A549 (cell line): ENCODE measurements at regions not wholly inside any gene's neighbourhood (a gene's known extent, or its start where the extent isn't known, plus 50 kb on each side); places are given as distances from the start of the nearest gene placed in this dataset.
"Not testable (repeated sequence)": the region's sequence is repeated elsewhere in the genome, so short reads cannot be mapped to it uniquely, and the experiment has no call there.

Experiments used
- ATAC-seq, 2 experiments: fragments of 200-7000 bp in 1 of 2; fragments of >200 bp in 1 of 2; cut with Nextera tagmentation in 1 of 2; cut with Tn5 transposase in 1 of 2; 3 replicates each; pipeline versions ENCODE4 v1.8.0 to v1.9.1; 2018 to 2020; ENCODE audit warnings: mild to moderate bottlenecking in 1 of 2, moderate library complexity in 1 of 2
- CTCF ChIA-PET: fragments of 300-600 bp; sonication (Branson Sonifier 250); formaldehyde crosslinking; extraction: SDS; loops from one replicate; lab custom pipeline; 2021; ENCODE audit warnings: antibody characterized with exemption, inconsistent platforms; lab: Yijun Ruan, JAX
- POLR2A ChIA-PET: fragments of 350-600 bp; formaldehyde crosslinking; extraction: SDS; loops from one replicate; lab custom pipeline; 2021; ENCODE audit warnings: antibody characterized with exemption, inconsistent platforms; lab: Yijun Ruan, JAX
- DNase-seq, 2 experiments: peaks; one replicate each; pipeline versions ENCODE4 v3.0.0 to v3.0.0-alpha.2; 2011 to 2016; ENCODE audit warnings: low read depth in 1 of 2, low spot score in 1 of 2
- FAIRE-seq: peaks from 2 replicates; lab custom pipeline; 2011; peaks lifted over from hg19 to GRCh38; lab: Jason Lieb, UNC
- H3K27ac ChIP-seq, 2 experiments: fragments of >200 bp; sonication (Bioruptor Twin); formaldehyde crosslinking; 3 replicates each; pipeline ENCODE4 v1.5.1; 2016 to 2017
- H3K4me1 ChIP-seq: fragments of >200 bp; sonication (Bioruptor Twin); formaldehyde crosslinking; 3 replicates; pipeline ENCODE4 v1.6.1; 2016
- H3K4me2 ChIP-seq: fragments of >200 bp; sonication (Bioruptor Twin); formaldehyde crosslinking; 3 replicates; pipeline ENCODE4 v1.6.1; 2016
- H3K4me3 ChIP-seq: fragments of >200 bp; sonication (Bioruptor Twin); formaldehyde crosslinking; 3 replicates; pipeline ENCODE4 v1.5.1; 2016
- H3K9me3 ChIP-seq: fragments of >200 bp; sonication (Bioruptor Twin); formaldehyde crosslinking; 3 replicates; pipeline ENCODE4 v1.6.1; 2016
- BHLHE40 ChIP-seq: IDR thresholded peaks from 2 replicates; pipeline ENCODE4 v1.6.1; 2012; ENCODE audit warnings: low read depth, low read length, inconsistent platforms
- CBX2 ChIP-seq: fragments of 200-600 bp; sonication (generic); IDR thresholded peaks from 2 replicates; pipeline ENCODE4 v1.6.1; 2016; ENCODE audit warnings: low read depth, mild to moderate bottlenecking, borderline replicate concordance
- CEBPB ChIP-seq, 2 experiments: fragments of >200 bp in 1 of 2; sonication (Bioruptor Twin) in 1 of 2; formaldehyde crosslinking in 1 of 2; IDR thresholded peaks; 2 replicates each; pipeline ENCODE4 v1.6.1; 2012 to 2016
- CHD4 ChIP-seq: fragments of 200-600 bp; sonication (generic); IDR thresholded peaks from 2 replicates; pipeline ENCODE4 v1.6.1; 2016; ENCODE audit warnings: antibody characterized with exemption, mild to moderate bottlenecking, borderline replicate concordance
- EHF ChIP-seq: fragments of 250-450 bp; sonication (Bioruptor Pico); IDR thresholded peaks from 2 replicates; pipeline ENCODE4 v1.5.0; 2020; ENCODE audit warnings: mild to moderate bottlenecking
- EP300 ChIP-seq, 2 experiments: fragments of >200 bp; sonication (Bioruptor Twin); formaldehyde crosslinking; IDR thresholded peaks; 2 replicates in 1 of 2; 3 replicates in 1 of 2; pipeline ENCODE4 v1.6.1; 2016 to 2017
- FOSB ChIP-seq: fragments of 250-450 bp; sonication (Bioruptor Pico); IDR thresholded peaks from 2 replicates; pipeline ENCODE4 v1.5.0; 2020; ENCODE audit warnings: mild to moderate bottlenecking, moderate library complexity
- FOXS1 ChIP-seq: fragments of 250-450 bp; sonication (Bioruptor Pico); IDR thresholded peaks from 2 replicates; pipeline ENCODE4 v1.5.0; 2020; ENCODE audit warnings: mild to moderate bottlenecking, moderate library complexity
- HOXB13 ChIP-seq: fragments of 250-450 bp; sonication (Bioruptor Pico); IDR thresholded peaks from 2 replicates; pipeline ENCODE4 v1.5.0; 2020; ENCODE audit warnings: low read depth, mild to moderate bottlenecking, moderate library complexity
- JUNB ChIP-seq: fragments of >200 bp; sonication (Bioruptor Twin); formaldehyde crosslinking; IDR thresholded peaks from 2 replicates; pipeline ENCODE4 v1.6.1; 2016
- MAFK ChIP-seq: fragments of 450-650 bp; IDR thresholded peaks from 2 replicates; pipeline ENCODE4 v1.6.1; 2014; ENCODE audit not compliant: partially characterized antibody
- NPAS2 ChIP-seq: fragments of 250-450 bp; sonication (Bioruptor Pico); IDR thresholded peaks from 2 replicates; pipeline ENCODE4 v1.8.0; 2022; ENCODE audit warnings: mild to moderate bottlenecking, moderate library complexity, borderline replicate concordance
- POLR2A ChIP-seq: IDR thresholded peaks from 2 replicates; pipeline ENCODE4 v1.6.1; 2012; ENCODE audit warnings: mild to moderate bottlenecking, low read length
- POLR2AphosphoS2 ChIP-seq: conservative IDR thresholded peaks from 2 replicates; pipeline ENCODE4 v1.6.1; 2012; ENCODE audit warnings: low read length, improper control_type of control experiment, inconsistent platforms
- RNF2 ChIP-seq: fragments of 200-600 bp; sonication (generic); IDR thresholded peaks from 2 replicates; pipeline ENCODE4 v1.6.1; 2016; ENCODE audit warnings: low read depth, mild to moderate bottlenecking, antibody characterized with exemption, moderate library complexity, borderline replicate concordance
- SREBF2 ChIP-seq: fragments of 450-650 bp; IDR thresholded peaks from 2 replicates; pipeline ENCODE4 v1.6.1; 2014; ENCODE audit warnings: mild to moderate bottlenecking, moderate library complexity
- TP53 ChIP-seq: fragments of 250-450 bp; sonication (Bioruptor Pico); IDR thresholded peaks from 2 replicates; pipeline ENCODE4 v1.5.0; 2021; ENCODE audit warnings: mild to moderate bottlenecking, moderate library complexity
- ZC3H11A ChIP-seq: fragments of 450-650 bp; IDR thresholded peaks from 2 replicates; pipeline ENCODE4 v1.6.1; 2014; ENCODE audit warnings: antibody characterized with exemption, mild to moderate bottlenecking
- ZFP36 ChIP-seq: fragments of 450-650 bp; IDR thresholded peaks from 2 replicates; pipeline ENCODE4 v1.6.1; 2014; ENCODE audit warnings: borderline replicate concordance; ENCODE audit not compliant: partially characterized antibody
- ZSCAN20 ChIP-seq: fragments of 250-450 bp; sonication (Bioruptor Pico); IDR thresholded peaks from 2 replicates; pipeline ENCODE4 v1.8.0; 2022; ENCODE audit warnings: mild to moderate bottlenecking, moderate library complexity
- WGBS: methylation state at CpG from one replicate; pipeline ENCODE4 v1.1.6; 2017; ENCODE audit errors: missing lambda C conversion rate; 5-methylcytosine and 5-hydroxymethylcytosine counted together
- TF ChIP-seq, protein P1 (sequence below): IDR thresholded peaks from 2 replicates; pipeline ENCODE4 v1.6.1; 2012; ENCODE audit warnings: low read depth, borderline replicate concordance
- TF ChIP-seq, protein P2 (sequence below): fragments of >200 bp; sonication (Bioruptor Twin); formaldehyde crosslinking; IDR thresholded peaks from 3 replicates; pipeline ENCODE4 v1.6.1; 2016
- TF ChIP-seq, protein P3 (sequence below): fragments of 450-650 bp; IDR thresholded peaks from 2 replicates; pipeline ENCODE4 v1.6.1; 2014; ENCODE audit warnings: antibody characterized with exemption
- TF ChIP-seq, protein P4 (sequence below): fragments of 250-450 bp; sonication (Bioruptor Pico); IDR thresholded peaks from 2 replicates; pipeline ENCODE4 v1.5.0; 2021; ENCODE audit warnings: mild to moderate bottlenecking, moderate library complexity, borderline replicate concordance

DNA sequence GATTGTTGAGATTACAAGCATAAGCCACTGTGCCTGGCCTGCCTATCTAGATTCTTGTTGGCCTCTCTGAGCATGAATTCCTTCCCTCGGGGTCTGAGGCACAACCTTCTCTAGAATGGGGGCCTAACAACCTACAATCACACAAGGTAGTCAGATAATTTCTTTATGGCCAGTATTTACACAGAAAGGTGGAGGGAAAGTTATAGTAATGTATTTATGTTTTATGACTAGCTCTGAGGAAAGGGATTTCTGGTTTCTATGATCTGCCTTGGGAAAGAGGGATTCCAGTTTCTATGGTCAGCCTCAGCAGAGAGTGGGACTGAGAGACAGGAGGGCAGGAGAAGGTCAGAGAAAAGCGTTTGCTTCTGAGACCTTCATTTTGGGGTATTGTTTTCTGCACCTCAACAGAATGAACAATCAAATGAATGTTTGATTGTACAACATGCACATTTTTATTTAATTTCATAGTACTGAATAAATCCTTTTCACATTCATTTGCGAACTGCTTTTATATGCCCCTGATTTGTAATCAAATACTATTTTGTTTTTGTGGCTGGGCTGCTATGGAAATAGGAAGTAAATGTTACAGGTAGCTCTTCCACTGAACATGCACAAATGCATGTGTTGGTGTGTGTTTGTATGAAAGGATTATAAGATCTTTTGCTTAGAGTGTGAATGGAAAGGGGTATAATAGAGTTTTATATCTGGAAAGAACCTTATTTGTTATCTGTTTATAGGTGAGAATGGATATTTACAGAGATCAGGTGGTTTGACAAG, 499.7 kb upstream of the RGS6 start (continued):
- TF ChIP-seq, protein P1, sequence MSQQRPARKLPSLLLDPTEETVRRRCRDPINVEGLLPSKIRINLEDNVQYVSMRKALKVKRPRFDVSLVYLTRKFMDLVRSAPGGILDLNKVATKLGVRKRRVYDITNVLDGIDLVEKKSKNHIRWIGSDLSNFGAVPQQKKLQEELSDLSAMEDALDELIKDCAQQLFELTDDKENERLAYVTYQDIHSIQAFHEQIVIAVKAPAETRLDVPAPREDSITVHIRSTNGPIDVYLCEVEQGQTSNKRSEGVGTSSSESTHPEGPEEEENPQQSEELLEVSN: no peak
- no peak for TF ChIP-seq SREBF2

DNA sequence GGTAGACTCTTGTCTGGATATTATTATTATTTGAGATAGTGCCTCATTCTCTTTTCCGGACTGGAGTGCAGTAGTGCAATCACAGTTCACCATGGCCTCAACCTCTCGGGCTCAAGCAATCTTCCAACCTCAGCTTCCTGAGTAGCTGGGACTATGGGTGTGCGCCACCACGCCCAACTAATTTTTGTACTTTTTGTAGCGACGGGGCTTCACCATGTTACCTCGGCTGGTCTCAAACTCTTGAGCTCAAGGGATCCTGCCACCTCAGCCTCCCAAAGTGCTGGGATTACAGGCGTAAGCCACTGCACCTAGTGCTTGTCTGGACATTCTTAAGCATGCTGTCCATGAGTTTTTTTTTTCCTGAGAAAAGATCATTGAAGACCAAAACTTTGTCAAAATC, 498.9 kb upstream of the RGS6 start:
- Histone ChIP-seq H3K4me3 (no peak overlapping the region), H3K4me1 (peaks cover 11% of the 10 kb centered on the region; the same call in 2 of the 3 replicates), H3K9me3 (no peaks in the 10 kb centered on the region), H3K4me2 (no peak overlapping the region), H3K27ac (no peak overlapping the region)
- CTCF ChIA-PET: no interaction called here
- DNase-seq: no peak
- 87% methylated on average over 8 of the region's 8 CpGs for WGBS
- FAIRE-seq: no peak
- no peak for ATAC-seq
- POLR2A ChIA-PET: no interaction called here
- TF ChIP-seq FOXS1 (CRISPR knock-in tag) (no peak), EP300 (IDR thresholded peaks at IDR 0.05) (no peak), ZSCAN20 (no peak), BHLHE40 (no peak), POLR2AphosphoS2 (no peak), ZFP36 (no peak), ZC3H11A (no peak), EHF (CRISPR knock-in tag) (no peak), POLR2A (no peak), NPAS2 (CRISPR knock-in tag) (no peak), SREBF2 (no peak)

DNA sequence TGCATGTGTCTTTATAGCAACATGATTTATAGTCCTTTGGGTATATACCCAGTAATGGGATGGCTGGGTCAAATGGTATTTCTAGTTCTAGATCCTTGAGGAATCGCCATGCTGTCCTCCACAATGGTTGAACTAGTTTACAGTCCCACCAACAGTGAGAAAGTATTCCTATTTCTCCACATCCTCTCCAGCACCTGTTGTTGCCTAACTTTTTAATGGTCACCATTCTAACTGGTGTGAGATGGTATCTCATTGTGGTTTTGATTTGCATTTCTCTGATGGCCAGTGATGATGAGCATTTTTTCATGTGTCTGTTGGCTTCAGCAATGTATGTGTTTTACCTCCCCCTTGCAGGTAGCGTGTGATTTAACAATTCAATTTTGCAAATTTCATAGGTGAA, 496.6 kb upstream of the RGS6 start:
- H3K27ac ChIP-seq, POLR2A ChIA-PET, DNase-seq, H3K4me2 ChIP-seq, FAIRE-seq, H3K4me3 ChIP-seq, CTCF ChIA-PET, ATAC-seq, H3K9me3 ChIP-seq: not testable (repeated sequence)
- 53% methylated on average over 2 of the region's 2 CpGs for WGBS
- peaks cover 28% of the 10 kb centered on the region for H3K4me1 ChIP-seq

DNA sequence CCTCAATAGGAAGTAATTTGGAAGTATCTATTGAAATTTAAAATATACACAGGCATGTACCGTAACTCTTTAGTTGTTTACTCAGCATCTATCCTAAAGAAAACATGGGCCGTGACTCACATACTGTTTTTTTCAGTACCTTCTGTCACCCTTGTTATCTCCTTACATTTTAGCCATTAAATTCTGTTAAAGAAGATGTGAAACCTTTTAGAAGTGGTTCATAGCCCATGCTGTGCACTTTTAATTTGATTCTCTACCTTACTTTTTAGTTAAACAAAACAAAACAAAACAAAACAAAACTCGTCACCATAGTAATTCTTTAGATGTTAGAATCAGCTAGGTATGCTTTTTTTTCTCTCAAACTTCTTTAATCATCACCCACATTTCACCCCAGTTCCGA, 494.4 kb upstream of the RGS6 start:
- H3K4me3 ChIP-seq: no peak overlapping the region
- no peak for DNase-seq
- POLR2A ChIA-PET: no interaction called here
- FAIRE-seq: no peak
- no peak overlapping the region for H3K4me2 ChIP-seq
- peaks cover 28% of the 10 kb centered on the region for H3K4me1 ChIP-seq
- WGBS: 60% methylated on average over 4 of the region's 4 CpGs
- no peaks in the 10 kb centered on the region for H3K9me3 ChIP-seq
- TF ChIP-seq, protein P2, sequence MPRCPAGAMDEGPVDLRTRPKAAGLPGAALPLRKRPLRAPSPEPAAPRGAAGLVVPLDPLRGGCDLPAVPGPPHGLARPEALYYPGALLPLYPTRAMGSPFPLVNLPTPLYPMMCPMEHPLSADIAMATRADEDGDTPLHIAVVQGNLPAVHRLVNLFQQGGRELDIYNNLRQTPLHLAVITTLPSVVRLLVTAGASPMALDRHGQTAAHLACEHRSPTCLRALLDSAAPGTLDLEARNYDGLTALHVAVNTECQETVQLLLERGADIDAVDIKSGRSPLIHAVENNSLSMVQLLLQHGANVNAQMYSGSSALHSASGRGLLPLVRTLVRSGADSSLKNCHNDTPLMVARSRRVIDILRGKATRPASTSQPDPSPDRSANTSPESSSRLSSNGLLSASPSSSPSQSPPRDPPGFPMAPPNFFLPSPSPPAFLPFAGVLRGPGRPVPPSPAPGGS: no peak
- TF ChIP-seq NPAS2 (CRISPR knock-in tag): no peak
- ATAC-seq: no peak
- CTCF ChIA-PET: no interaction called here
- H3K27ac ChIP-seq: no peak overlapping the region

DNA sequence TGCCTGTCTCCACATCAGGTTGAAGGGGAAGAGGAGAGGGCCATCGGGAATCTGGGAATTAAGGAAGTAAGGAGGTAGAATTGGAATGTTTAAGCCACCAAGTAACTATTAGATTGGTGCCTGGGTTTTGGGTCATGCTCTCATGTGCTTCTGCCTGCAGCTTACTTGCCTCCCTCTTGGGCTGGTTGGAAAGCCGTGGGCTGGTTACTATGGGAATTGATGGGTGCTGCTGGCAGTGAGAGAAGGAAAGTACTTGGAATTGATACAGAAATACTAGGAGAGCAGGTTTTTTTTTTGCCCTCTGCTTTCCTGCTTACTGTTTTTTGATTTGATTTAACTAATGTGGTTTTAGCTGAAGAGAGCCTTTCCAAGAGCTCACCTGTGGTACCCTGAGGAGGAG, 493.5 kb upstream of the RGS6 start:
- ChIA-PET CTCF (no interaction called here), POLR2A (no interaction called here)
- Histone ChIP-seq H3K27ac (0 out of 6 replicates have a peak overlapping the region, but pooled peaks of 1 of the 2 experiments have one; percentile 15), H3K4me3 (no peak overlapping the region), H3K4me2 (peak overlapping the region; percentile 51; the same call in 2 of the 3 replicates), H3K9me3 (no peaks in the 10 kb centered on the region), H3K4me1 (peaks cover 28% of the 10 kb centered on the region)
- FAIRE-seq (no peak), ATAC-seq (no peak), DNase-seq (no peak)
- no peak for TF ChIP-seq JUNB
- TF ChIP-seq HOXB13 (CRISPR knock-in tag): no peak
- no peak for TF ChIP-seq RNF2
- no peak for TF ChIP-seq BHLHE40
- no peak for TF ChIP-seq MAFK
- TF ChIP-seq, protein P3, sequence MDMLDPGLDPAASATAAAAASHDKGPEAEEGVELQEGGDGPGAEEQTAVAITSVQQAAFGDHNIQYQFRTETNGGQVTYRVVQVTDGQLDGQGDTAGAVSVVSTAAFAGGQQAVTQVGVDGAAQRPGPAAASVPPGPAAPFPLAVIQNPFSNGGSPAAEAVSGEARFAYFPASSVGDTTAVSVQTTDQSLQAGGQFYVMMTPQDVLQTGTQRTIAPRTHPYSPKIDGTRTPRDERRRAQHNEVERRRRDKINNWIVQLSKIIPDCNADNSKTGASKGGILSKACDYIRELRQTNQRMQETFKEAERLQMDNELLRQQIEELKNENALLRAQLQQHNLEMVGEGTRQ: no peak
- no peak for TF ChIP-seq EP300 (IDR thresholded peaks at IDR 0.05)
- TF ChIP-seq CEBPB (IDR thresholded peaks at IDR 0.05): no peak
- TF ChIP-seq, protein P4, sequence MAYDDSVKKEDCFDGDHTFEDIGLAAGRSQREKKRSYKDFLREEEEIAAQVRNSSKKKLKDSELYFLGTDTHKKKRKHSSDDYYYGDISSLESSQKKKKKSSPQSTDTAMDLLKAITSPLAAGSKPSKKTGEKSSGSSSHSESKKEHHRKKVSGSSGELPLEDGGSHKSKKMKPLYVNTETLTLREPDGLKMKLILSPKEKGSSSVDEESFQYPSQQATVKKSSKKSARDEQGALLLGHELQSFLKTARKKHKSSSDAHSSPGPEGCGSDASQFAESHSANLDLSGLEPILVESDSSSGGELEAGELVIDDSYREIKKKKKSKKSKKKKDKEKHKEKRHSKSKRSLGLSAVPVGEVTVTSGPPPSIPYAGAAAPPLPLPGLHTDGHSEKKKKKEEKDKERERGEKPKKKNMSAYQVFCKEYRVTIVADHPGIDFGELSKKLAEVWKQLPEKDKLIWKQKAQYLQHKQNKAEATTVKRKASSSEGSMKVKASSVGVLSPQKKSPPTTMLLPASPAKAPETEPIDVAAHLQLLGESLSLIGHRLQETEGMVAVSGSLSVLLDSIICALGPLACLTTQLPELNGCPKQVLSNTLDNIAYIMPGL (CRISPR knock-in tag): no peak
- no peak for TF ChIP-seq FOSB (CRISPR knock-in tag)
- TF ChIP-seq TP53 (CRISPR knock-in tag): no peak
- TF ChIP-seq, protein P1: no peak
- no peak for TF ChIP-seq CBX2
- TF ChIP-seq ZC3H11A: no peak
- no peak for TF ChIP-seq CHD4
- WGBS: 38% methylated on average over 2 of the region's 2 CpGs
